ENCODE measurements at regions not wholly inside any gene's neighbourhood (a gene's known extent, or its start where the extent isn't known, plus 50 kb on each side); places are given as distances from the start of the nearest gene placed in this dataset.

DNA sequence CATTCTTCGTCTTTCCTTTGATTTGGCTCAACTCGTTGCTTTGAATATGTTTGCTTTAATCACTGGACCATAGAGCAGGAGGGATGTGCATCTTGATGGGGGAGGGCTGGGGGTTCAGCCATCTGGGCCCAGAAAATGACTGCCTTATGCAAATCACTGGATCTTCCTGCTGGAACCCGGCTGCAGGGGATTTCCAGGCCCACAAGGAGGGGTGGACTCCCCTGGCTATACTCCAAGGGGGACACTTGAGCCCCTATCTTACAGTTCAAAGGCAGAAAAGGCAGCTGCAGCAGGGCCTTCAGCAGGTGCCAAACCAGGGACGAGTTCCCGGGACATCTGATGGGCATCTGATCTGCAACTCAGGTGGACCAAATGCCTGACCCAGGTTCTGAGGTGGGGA lies 122.5 kb downstream of the DICER1 start:
- no peak for DNase-seq

- no peak for DNase-seq
These were observed 123.4 kb downstream of the DICER1 start for GRCh38 chr14:95033682-95034632.

DNA sequence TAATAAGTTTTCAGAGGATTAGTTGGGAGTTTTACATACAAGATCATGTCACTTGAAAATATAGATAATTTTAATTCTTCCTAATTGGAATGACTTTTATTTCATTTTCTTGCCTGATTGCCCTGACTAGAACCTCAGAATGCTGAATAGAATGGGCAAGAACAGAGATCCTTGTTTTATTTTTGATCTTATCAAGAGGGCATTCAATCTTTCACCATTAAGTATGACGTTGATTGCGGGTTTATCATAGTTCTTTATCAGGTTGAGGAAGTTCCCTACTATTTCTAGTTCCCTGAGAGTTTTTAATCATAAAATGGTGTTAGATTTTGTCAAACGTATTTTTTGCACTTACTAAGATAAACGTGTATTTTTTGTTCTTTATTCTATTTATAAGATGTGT lies 124.3 kb downstream of the DICER1 start:
- no peak for DNase-seq

- no peak for DNase-seq
These were observed 130.4 kb downstream of the DICER1 start for GRCh38 chr14:95026851-95027463.

- DNase-seq: no peak
These were observed 131.4 kb downstream of the DICER1 start for GRCh38 chr14:95025941-95026340.

- no peak for DNase-seq
These were observed 132.1 kb downstream of the DICER1 start for GRCh38 chr14:95025218-95025617.

DNA sequence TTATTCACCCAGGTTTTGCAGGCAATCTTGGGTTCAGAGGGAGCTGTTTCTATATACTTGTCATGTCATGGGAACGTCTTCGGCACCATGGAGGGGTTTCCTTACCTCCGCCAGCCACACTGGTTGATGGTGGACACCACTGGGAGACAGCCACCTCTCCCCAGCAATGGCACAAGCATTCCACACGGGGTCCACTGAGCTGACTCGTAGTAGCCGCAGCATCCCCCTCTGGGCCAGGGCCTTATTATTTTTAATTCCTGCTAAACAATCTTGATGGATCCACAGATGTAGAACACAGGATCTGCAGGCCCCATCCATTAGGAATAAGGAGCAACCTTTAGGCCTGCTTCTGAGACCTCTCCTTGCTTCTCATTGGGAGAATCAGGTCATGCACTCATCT lies 132.9 kb downstream of the DICER1 start:
- no peak for DNase-seq

- DNase-seq: no peak
These were observed 133.4 kb downstream of the DICER1 start for GRCh38 chr14:95023886-95024285.

DNA sequence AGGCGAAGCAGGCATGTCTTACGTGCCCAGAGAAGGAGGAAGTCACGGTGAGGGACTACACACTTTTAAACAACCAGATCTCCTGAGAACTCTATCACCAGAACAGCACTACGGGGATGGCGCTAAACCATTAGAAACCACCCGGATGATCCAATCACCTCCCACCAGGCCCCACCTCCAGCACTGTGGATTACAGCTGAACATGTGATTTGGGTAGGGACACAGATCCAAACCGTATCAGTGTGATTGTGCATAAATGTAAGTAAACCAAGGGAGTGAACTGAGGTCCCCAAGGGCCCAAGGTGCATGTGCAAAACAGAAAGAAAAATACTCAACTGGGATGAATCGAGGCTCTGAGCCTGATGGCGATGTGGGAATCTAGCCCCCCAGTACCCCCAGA lies 134.2 kb downstream of the DICER1 start:
- no peak for DNase-seq

DNA sequence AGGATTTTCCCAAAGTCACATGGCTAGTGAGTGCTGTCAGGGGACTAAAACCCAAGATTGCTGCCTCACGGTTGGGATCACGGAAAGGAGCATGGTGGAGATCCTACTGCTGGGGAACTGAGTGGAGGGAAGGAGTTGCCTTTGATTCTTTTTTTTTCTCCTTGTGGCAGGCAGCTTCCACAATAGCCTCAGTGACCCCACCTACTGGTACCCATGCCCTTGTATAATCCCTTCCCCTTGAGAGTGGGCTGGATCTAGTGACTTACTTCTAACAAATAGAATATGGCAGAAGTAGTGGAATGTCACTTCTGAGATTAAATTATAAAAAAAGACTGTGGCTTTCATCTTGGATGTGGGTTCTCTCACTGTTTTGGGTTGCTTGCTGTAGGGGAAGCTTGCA lies 135.7 kb downstream of the DICER1 start:
- DNase-seq: no peak

- no peak for DNase-seq
These were observed 138.5 kb downstream of the DICER1 start for GRCh38 chr14:95018821-95019220.

- DNase-seq: no peak
These were observed 142.3 kb downstream of the DICER1 start for GRCh38 chr14:95015046-95015445.

GRCh38 chr14:95014036-95014435 lies 143.3 kb downstream of the DICER1 start:
- DNase-seq: no peak

- no peak for DNase-seq
These were observed 145.8 kb downstream of the DICER1 start for GRCh38 chr14:95011445-95012006.

DNA sequence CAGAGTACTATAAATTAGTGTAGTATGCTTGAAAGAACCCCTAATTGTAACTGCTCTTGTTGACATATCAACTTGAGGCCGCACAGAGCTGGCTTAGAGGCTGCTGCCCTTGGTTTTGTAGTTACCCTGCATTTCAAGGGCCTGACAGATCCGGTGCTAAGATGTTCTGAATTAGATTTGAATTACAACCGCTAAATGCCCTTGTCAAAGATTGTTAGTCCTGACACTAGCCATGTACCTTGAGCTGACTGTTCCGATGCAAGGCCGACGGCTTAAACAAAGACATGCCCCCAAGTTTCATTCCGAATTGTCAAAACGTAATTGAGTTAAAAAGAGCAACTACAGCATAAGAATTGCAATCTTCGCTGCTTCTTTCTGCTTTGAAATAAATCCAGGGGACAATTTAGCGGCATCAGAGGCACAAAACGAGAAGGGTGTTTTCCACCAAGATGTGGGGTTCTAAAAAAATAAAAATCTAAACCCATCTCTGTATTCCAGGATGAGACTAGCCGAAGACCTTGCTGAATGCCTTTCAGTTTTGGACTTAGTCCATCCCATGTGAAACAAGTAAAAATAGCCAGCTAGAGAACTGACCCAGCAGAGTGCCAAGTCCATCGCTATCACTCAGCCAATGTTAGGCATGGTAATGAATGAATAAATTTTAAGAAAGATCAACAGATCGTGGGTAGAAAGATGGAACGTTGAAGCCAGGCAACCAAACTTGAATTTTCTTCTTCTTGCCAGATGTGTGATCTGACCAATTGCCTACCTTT lies 148.7 kb downstream of the DICER1 start:
- no peak for DNase-seq

DNA sequence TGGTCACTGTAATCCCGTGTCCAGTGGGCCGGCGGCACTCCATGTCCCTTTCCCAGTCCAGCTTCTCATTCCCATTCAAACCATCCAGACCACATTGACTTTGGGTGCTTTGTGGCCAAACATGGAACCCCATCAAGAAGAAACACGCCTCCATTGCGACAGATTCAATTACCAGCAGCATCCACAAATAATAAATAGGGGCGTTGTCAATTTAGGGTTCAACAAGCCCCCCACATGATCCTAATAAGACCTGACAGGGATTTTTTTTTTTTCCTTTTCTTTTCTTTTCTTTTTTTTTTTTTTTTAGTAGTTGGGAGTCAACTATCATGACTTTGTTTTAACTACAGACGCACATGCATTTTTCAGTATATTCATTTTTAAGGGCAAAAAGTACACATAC lies 149.4 kb downstream of the DICER1 start:
- no peak for DNase-seq

- no peak for DNase-seq
These were observed 150.8 kb downstream of the DICER1 start for GRCh38 chr14:95006479-95006878.

GRCh38 chr14:95006051-95006450 lies 151.3 kb downstream of the DICER1 start:
- DNase-seq: no peak

DNA sequence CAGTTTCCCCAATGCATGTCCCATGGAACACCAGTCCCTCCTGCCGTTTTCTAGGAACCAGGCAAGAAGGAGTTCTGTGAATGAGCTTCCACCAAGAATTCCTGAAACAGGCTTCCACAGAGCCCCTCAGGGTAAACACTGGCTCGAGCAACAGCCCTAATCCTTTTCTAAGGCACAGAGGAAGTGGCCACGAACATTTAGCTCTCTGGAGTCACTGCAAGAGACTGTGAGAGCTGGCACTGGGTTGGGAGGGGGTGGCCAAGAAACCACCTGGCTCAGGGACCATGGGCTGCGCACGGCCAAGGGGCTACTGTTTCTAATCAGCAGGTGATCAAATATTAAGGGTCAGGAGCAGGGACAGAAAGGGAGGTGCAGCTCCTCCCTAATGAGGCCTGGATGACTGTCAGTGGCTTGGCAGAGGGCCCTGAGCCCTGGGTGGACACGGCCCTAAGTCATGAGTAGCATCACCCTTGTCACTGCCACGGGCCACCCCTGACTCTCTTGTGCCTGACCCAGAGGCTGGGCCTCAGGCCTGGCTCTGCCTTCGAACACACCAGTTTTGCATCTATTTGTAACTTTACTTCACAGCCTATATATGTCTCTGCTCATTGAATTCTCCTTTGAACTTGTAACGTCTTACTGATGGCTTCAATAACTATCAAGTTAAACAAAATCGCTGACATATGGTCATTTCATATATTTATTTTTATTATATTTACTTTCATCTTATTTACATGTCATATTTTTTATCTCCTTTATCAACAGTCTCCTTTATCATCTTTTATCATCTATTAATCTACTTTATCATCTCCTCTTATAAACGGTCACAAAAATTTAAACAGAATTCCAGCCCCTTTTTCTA lies 154.0 kb downstream of the DICER1 start:
- DNase-seq: no peak

DNA sequence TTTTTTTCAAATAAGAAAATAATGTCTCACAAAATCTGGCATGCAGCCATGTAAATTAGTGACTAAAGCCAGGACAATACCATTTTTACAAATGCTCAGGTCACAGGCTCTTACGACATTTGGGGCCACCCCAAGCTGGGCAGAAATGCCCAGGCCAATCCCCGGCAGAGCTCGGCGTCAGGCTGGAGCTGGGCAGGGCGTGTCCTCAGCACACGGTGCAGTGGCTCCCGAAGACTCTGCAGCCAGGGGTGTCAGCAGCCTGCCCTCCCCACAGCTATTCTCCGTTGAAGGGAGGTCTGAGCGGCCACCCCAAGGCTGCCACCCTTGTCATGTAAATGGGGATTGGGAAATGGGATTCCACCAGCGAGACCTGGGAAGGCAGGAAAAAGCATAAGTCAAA lies 158.6 kb downstream of the DICER1 start:
- no peak for DNase-seq

DNA sequence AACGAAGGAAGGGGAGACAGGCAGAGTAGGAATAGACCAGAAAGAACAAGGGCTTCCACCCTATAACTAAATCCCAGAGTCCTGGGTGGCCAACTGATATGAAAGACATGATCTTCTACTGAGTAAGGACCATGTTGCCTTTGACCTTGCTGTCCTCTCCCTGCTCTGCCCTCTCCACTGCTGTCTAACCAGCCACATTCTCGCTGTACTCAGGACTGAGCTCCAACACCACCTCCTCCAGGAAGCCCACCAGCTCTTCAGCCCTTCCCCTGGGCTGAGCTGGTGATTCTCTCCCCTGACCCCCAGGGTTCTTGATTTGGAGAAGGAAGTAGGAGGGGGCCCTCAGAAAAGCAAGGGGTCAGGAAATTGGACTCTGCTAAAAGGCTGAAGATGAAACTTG lies 159.2 kb downstream of the DICER1 start:
- DNase-seq: no peak

DNA sequence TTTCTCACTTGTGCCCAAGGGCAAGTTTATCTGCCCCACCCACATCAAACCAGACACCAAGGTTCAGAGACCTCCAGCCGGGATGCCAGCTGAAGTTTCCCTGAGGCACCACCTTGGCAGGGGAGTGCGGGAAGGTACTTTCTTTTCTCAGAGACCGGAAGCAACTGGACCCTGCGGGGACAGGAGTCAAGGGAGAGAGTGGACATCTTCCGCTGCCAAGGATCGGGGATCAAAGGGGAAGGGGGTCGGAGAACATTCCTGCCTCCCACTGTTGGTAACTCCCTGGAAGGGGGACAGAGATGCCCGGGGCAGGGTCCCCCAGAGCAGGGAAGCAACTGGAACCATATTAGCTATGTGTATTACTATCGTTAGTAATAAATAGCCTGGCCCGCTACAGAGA lies 161.8 kb downstream of the DICER1 start:
- no peak for DNase-seq

Data from NCI-H2081 (cell line).